Common myeloid progenitor, CD34-positive (primary cell): ENCODE measurements at regions not wholly inside any gene's neighbourhood (a gene's known extent, or its start where the extent isn't known, plus 50 kb on each side); places are given as distances from the start of the nearest gene placed in this dataset.
"Not testable (repeated sequence)": the region's sequence is repeated elsewhere in the genome, so short reads cannot be mapped to it uniquely, and the experiment has no call there.

Experiments
- CTCF ChIA-PET: fragments of 350-600 bp; sonication (Branson Sonifier 250); formaldehyde crosslinking; loops from one replicate; lab custom pipeline; 2021; ENCODE audit warnings: antibody characterized with exemption; lab: Charles Lee
- POLR2A ChIA-PET: fragments of 350-600 bp; sonication (Branson Sonifier 250); formaldehyde crosslinking; loops from one replicate; lab custom pipeline; 2021; ENCODE audit warnings: antibody characterized with exemption; lab: Charles Lee
- DNase-seq, 3 donors: peaks; one replicate each; pipeline versions ENCODE4 v3.0.0 to v3.0.0-alpha.2; 2013
- H3K27ac ChIP-seq, 2 experiments: 1 replicate in 1 of 2; 2 replicates in 1 of 2; pipeline ENCODE4 v1.7.0; 2013; ENCODE audit warnings: inconsistent platforms in 2 of 2, low read length in 2 of 2, mild to moderate bottlenecking in 2 of 2, low read depth in 1 of 2, moderate library complexity in 1 of 2; ENCODE audit not compliant: severe bottlenecking in 2 of 2, insufficient read depth in 1 of 2, poor library complexity in 1 of 2
- H3K27me3 ChIP-seq, 5 experiments: replicated peaks in 2 of 5; 1 replicate in 3 of 5; 2 replicates in 2 of 5; pipeline versions ENCODE4 v1.6.1 to v1.7.0; 2013; ENCODE audit warnings: low read length in 4 of 5, mild to moderate bottlenecking in 2 of 5, moderate library complexity in 2 of 5, inconsistent platforms in 1 of 5; ENCODE audit not compliant: insufficient read depth in 5 of 5, control insufficient read depth in 4 of 5
- H3K36me3 ChIP-seq, 4 experiments: 1 replicate in 2 of 4; 2 replicates in 2 of 4; pipeline versions ENCODE4 v1.6.1 to v1.7.0; 2013; ENCODE audit warnings: low read length in 3 of 4, control low read depth in 1 of 4, mild to moderate bottlenecking in 1 of 4; ENCODE audit not compliant: control insufficient read depth in 4 of 4, insufficient read depth in 4 of 4
- H3K4me1 ChIP-seq, 4 experiments: 1 replicate in 3 of 4; 2 replicates in 1 of 4; pipeline versions ENCODE4 v1.6.1 to v1.7.1; 2013; ENCODE audit warnings: low read length in 3 of 4, mild to moderate bottlenecking in 3 of 4, control low read depth in 1 of 4, inconsistent platforms in 1 of 4, moderate library complexity in 1 of 4; ENCODE audit not compliant: control insufficient read depth in 4 of 4, insufficient read depth in 4 of 4; ENCODE audit errors: control extremely low read depth in 1 of 4
- H3K4me3 ChIP-seq, 7 experiments: 1 replicate in 4 of 7; 2 replicates in 3 of 7; pipeline versions ENCODE4 v1.5.1 to v1.7.0; 2013; ENCODE audit warnings: mild to moderate bottlenecking in 7 of 7, low read length in 6 of 7, moderate library complexity in 6 of 7, inconsistent platforms in 2 of 7, low read depth in 2 of 7, control low read depth in 1 of 7; ENCODE audit not compliant: insufficient read depth in 4 of 7, control insufficient read depth in 1 of 7; ENCODE audit errors: extremely low read depth in 1 of 7
- H3K9me3 ChIP-seq, 5 experiments: 1 replicate in 4 of 5; 2 replicates in 1 of 5; pipeline versions ENCODE4 v1.6.1 to v1.7.1; 2013; ENCODE audit warnings: low read length in 4 of 5, mild to moderate bottlenecking in 2 of 5, inconsistent platforms in 1 of 5, low read depth in 1 of 5, moderate library complexity in 1 of 5; ENCODE audit not compliant: control insufficient read depth in 4 of 5, insufficient read depth in 2 of 5; ENCODE audit errors: control extremely low read depth in 1 of 5
- WGBS: methylation state at CpG from one replicate; pipeline ENCODE4 v1.1.5; 2013; ENCODE audit not compliant: insufficient coverage; 5-methylcytosine and 5-hydroxymethylcytosine counted together

- 78% methylated on average over 1 of the region's 2 CpGs for WGBS
- CTCF ChIA-PET = no interaction called here
- POLR2A ChIA-PET = no interaction called here
- H3K4me3 ChIP-seq = no peak overlapping the region
- no peak overlapping the region for H3K27ac ChIP-seq
- H3K27me3 ChIP-seq = no peaks in the 10 kb centered on the region
- H3K36me3 ChIP-seq = no peaks in the 10 kb centered on the region
- no peaks in the 10 kb centered on the region for H3K4me1 ChIP-seq
- DNase-seq = no peak
- no peaks in the 10 kb centered on the region for H3K9me3 ChIP-seq
Observed at GRCh38 chr18:22067109-22067508, 102.3 kb upstream of the GATA6 start.

- Histone ChIP-seq H3K36me3 (no peaks in the 10 kb centered on the region), H3K27ac (no peak overlapping the region), H3K4me1 (no peaks in the 10 kb centered on the region), H3K27me3 (no peaks in the 10 kb centered on the region), H3K4me3 (no peak overlapping the region), H3K9me3 (no peaks in the 10 kb centered on the region)
- 95% methylated on average over 3 of the region's 3 CpGs for WGBS
- CTCF ChIA-PET = no interaction called here
- POLR2A ChIA-PET = no interaction called here
- DNase-seq = no peak
Observed at GRCh38 chr18:22067682-22068081, 101.7 kb upstream of the GATA6 start.

DNA sequence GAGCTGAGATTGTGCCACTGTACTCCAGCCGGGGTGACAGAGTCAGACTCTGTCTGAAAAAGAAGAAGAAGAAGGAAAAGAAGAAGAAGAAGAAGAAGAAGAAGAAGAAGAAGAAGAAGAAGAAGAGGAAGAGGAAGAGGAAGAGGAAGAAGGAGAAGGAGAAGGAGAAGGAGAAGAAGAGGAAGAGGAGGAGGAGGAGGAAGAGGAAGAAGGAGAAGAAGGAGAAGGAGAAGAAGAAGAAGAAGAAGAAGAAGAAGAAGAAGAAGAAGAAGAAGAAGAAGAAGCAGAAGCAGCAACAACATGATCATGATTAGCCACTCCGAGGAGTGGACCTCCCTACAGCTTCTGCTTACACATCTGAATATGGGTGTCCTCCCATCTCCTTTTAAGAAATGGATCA is 100.6 kb upstream of the GATA6 start:
- CTCF ChIA-PET, H3K27me3 ChIP-seq, H3K27ac ChIP-seq, DNase-seq, H3K36me3 ChIP-seq, POLR2A ChIA-PET, H3K4me1 ChIP-seq, H3K9me3 ChIP-seq, H3K4me3 ChIP-seq: not testable (repeated sequence)
- 94% methylated on average over 2 of the region's 2 CpGs for WGBS

GRCh38 chr18:22069916-22070315 is 99.5 kb upstream of the GATA6 start:
- Histone ChIP-seq H3K4me3 (no peak overlapping the region), H3K27ac (no peak overlapping the region), H3K27me3 (no peaks in the 10 kb centered on the region), H3K4me1 (no peaks in the 10 kb centered on the region), H3K9me3 (no peaks in the 10 kb centered on the region), H3K36me3 (no peaks in the 10 kb centered on the region)
- CTCF ChIA-PET = no interaction called here
- POLR2A ChIA-PET = no interaction called here
- WGBS = 93% methylated on average over 8 of the region's 8 CpGs
- no peak for DNase-seq

DNA sequence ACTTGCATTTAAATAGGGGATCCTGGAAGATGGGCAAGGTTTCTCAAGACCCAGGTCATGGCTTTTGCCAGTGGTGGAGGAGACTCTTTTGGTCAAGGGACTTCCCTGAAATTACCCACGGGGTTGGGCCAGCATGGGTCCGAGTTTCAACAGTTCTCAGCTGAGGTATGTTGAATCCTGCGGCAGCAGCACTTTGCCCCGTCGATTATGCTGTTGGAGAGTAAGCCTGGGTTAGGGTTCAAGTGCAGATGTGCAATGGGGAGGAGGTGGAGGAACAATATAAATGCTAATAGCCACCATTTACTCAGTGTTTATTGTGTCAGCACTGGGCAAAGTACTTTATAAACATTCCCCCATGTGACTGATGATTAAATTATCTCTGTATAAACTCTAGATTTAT is 96.0 kb upstream of the GATA6 start:
- ChIA-PET CTCF (no interaction called here), POLR2A (no interaction called here)
- Histone ChIP-seq H3K27ac (no peak overlapping the region), H3K27me3 (no peaks in the 10 kb centered on the region), H3K4me1 (no peaks in the 10 kb centered on the region), H3K36me3 (no peaks in the 10 kb centered on the region), H3K4me3 (no peak overlapping the region), H3K9me3 (no peaks in the 10 kb centered on the region)
- no peak for DNase-seq
- WGBS = 84% methylated on average over 2 of the region's 5 CpGs

- POLR2A ChIA-PET = interaction anchor here (0.7 kb wide), 1 partner anchor 39 kb away, joined by 3 read pairs; no protein-coding TSS in a partner anchor
- CTCF ChIA-PET = no interaction called here
Observed at GRCh38 chr18:22074282-22075070, 94.9 kb upstream of the GATA6 start.

DNA sequence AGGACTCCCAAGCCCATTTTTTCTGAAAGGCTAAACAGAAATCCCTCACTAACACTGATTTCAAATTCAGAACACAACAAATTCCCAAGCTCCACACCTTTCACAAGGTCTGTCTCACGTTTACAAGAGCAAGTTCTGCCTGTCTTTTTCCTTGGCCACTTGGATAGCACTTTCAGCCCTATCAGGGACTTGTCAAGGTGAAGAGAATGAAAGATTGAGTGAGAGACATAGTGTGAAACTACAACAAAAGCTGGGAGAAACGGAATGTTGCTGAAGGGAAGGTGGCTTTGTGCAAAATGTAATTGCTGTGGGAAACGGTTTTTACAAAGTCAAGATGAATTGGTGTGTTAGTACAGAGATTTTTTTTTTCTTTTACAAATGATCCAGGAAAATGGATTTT is 89.4 kb upstream of the GATA6 start:
- peaks cover 0 to 7% (median 0%) of the 10 kb centered on the region in 5 experiments for H3K27me3 ChIP-seq
- H3K27ac ChIP-seq = no peak overlapping the region
- 84% methylated on average over 2 of the region's 3 CpGs for WGBS
- no peaks in the 10 kb centered on the region for H3K4me1 ChIP-seq
- no peaks in the 10 kb centered on the region for H3K9me3 ChIP-seq
- ChIA-PET CTCF (no interaction called here), POLR2A (no interaction called here)
- no peak for DNase-seq
- H3K36me3 ChIP-seq = no peaks in the 10 kb centered on the region
- no peak overlapping the region for H3K4me3 ChIP-seq

More at GRCh38 chr18:22074282-22075070, 94.9 kb upstream of the GATA6 start:
- Histone ChIP-seq H3K36me3 (no peaks in the 10 kb centered on the region), H3K4me1 (no peaks in the 10 kb centered on the region), H3K27ac (no peak overlapping the region), H3K27me3 (peaks cover 0 to under 1% (median 0%) of the 10 kb centered on the region in 5 experiments), H3K9me3 (no peaks in the 10 kb centered on the region), H3K4me3 (no peak overlapping the region)
- DNase-seq = no peak
- WGBS = 86% methylated on average over 5 of the region's 6 CpGs
